WI38 (cell line): ENCODE measurements at regions not wholly inside any gene's neighbourhood (a gene's known extent, or its start where the extent isn't known, plus 50 kb on each side); places are given as distances from the start of the nearest gene placed in this dataset.

Experiments
- H3K4me3 ChIP-seq: 2 replicates; pipeline ENCODE4 v1.5.1; 2011; ENCODE audit warnings: low read depth, mild to moderate bottlenecking, control low read depth, low read length
- TF ChIP-seq, protein P1 (sequence below): IDR thresholded peaks from 2 replicates; pipeline ENCODE4 v1.5.1; 2012; ENCODE audit warnings: low read depth, mild to moderate bottlenecking, control low read depth, low read length

DNA sequence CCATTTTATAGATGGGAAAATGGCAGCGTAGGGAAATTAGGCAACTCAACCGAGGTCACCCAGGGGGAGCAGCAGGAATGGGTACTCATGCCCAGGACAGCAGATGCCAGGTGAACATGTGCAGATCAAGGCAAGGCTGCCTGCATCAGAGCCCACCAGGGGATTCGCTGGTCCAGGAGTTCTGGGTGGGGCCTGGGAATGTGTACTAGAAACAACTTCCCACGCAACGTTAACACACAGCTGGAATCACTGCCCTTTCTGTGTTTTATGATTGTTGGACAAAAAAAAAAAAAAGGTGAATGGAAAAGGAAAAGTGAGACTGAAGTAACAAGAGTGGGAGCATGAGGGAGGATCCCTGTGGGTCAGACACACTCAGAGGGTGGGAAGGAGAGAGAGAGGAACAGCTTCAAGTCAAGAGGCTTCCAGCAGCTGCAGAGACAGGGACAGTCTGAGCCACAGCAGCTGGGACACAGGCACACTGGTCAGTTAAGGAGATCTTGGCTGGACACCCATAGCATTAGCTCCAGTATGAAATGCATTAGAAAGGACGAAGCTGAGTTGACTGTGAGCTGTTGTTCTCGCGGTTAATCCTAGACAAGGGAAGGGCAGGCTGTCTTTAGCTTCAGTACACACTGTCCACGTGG, 187.9 kb upstream of the INHBA start:
- no peak overlapping the region for H3K4me3 ChIP-seq
- TF ChIP-seq, protein P1, sequence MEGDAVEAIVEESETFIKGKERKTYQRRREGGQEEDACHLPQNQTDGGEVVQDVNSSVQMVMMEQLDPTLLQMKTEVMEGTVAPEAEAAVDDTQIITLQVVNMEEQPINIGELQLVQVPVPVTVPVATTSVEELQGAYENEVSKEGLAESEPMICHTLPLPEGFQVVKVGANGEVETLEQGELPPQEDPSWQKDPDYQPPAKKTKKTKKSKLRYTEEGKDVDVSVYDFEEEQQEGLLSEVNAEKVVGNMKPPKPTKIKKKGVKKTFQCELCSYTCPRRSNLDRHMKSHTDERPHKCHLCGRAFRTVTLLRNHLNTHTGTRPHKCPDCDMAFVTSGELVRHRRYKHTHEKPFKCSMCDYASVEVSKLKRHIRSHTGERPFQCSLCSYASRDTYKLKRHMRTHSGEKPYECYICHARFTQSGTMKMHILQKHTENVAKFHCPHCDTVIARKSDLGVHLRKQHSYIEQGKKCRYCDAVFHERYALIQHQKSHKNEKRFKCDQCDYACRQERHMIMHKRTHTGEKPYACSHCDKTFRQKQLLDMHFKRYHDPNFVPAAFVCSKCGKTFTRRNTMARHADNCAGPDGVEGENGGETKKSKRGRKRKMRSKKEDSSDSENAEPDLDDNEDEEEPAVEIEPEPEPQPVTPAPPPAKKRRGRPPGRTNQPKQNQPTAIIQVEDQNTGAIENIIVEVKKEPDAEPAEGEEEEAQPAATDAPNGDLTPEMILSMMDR: no peak

DNA sequence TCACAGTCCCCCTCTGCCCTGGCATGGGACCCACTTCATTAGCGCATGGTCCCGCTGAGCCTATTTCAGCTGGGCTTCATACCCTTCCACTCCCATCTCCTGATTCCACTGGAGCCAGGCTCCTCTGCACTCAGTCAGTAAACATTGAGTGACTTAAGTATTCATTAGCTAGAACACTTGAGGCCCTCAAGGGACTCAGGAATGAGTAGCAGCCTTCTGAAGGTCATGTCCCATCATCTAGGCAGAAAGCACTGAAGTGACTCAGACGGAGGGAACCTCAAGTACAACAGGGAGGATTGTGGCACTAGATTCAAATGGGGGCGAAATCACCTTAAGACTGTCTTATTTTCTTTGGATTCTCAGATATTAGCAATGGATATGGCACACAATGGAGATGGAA, 186.6 kb upstream of the INHBA start:
- H3K4me3 ChIP-seq: no peak overlapping the region
- TF ChIP-seq, protein P1: no peak

DNA sequence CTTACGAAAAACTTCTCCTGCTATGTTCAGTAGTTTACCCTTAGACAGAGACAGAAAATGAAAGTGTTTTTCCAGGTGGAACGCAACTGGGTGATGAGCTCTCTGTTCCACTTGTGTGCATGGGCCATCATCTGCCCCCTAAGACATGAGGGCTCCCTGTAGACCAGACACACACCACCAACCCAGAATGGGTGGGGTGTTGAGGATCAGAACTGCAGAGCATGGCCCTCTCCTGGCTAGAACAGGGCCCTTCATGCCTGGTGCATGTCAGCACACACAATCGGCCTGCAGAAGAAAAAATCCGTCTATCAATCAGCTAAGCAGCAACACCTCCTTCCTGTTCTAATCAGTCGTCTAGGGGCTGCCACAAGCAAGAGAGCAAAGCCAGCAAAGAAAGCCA, 186.2 kb upstream of the INHBA start:
- TF ChIP-seq, protein P1: no peak
- no peak overlapping the region for H3K4me3 ChIP-seq

DNA sequence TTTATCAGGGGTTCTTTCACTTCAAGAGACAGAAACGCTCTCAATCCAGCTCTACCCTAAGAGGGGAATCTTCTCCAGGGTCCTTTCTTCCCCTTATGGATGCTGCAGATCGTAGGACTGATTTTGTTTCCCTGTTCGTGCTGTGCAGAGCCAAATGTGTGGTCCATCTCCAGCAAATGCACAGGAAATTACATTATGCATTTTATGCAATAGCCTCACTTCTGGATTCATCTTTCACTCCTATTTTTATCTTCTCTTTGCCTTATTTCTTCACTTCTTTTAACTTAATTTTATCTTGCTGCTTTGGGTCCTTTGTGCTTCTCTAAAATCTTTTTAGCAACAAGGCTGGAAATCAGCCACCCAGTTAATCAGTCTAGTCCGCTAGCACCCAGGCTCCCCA, 184.5 kb upstream of the INHBA start:
- H3K4me3 ChIP-seq: no peak overlapping the region
- TF ChIP-seq, protein P1: no peak

DNA sequence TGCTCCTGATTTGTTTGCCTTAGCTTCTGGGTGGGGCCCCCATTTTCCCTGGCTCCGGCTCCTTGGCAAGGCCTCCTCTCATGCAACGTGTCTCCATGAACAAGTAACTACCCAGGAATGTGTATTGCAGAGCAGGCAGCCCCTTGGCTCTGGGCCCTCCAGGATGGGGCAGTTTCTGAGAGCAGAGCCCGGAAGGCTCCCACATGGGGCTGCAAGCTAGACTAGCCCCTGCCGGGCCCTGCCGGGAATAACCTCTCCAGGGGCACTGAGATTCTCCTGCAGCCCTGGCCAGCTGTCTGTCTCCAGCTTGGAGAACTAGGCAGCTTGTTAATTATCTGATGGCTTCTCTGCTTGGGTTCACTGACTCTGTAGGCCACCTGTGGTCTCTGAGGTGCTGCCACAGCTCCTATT, 184.0 kb upstream of the INHBA start:
- TF ChIP-seq, protein P1: peak; percentile 45

DNA sequence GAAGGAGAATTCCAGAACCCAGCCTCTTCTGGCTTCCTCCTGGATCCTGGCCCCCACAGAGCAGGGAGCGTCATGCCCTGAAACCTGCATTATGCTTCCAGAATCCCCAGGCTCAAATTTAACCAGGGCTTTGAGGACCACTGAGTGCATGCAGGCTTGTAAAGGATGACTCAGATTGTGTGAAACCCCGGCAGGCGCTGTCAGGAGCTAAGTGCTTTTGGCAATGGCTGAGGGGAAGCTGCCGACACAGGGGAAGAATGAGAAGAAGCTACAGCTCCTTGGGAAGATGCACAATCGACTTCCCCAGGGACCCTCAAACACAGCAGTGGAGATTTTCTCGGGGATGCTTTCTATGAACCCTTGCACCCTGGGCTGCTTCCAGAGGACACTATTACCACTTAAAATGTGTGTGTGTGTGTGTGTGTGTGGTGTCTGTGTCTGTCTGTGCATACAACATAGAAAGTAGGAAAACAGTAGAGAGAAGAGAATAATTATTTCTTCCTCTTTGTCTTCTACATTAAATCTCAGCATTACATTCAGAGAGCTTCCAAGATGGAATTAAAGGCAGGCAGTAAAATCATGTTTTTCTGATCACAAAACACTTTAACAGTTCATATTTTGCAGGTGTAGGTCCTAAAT, 183.5 kb upstream of the INHBA start:
- TF ChIP-seq, protein P1: no peak
- no peak overlapping the region for H3K4me3 ChIP-seq

More for the DNA sequence above, 184.0 kb upstream of the INHBA start:
- H3K4me3 ChIP-seq: no peak overlapping the region

DNA sequence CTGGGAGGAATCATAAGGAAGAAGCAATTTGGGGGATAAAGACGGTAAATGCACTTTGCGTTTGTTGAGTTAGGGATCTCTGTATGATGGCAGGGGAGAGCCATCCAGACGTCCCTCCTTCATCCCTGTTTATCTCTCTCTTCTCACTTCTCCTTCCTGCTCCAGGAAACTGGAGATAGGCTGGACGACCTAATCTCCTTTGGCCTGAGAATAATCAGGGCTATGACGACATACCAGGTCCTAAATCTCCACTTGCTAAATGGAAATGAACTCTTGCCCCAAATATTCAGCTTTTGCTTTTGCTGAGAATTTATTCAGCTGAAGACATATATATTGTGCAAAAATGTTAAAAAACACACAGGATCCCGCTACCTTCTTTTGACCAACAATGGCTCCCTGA, 182.9 kb upstream of the INHBA start:
- TF ChIP-seq, protein P1: no peak
- H3K4me3 ChIP-seq: no peak overlapping the region
